B cell (primary cell): ENCODE measurements at regions not wholly inside any gene's neighbourhood (a gene's known extent, or its start where the extent isn't known, plus 50 kb on each side); places are given as distances from the start of the nearest gene placed in this dataset.
A peak's percentile ranks its signal among the peaks of the same experiment; 100 is the strongest.

ENCODE experiments used
- ATAC-seq: fragments of 200-7000 bp; cut with Tn5 transposase; one replicate; pipeline ENCODE4 v1.10.0; 2021; ENCODE audit warnings: low read depth, mild to moderate bottlenecking, moderate number of reproducible peaks, moderate library complexity
- CTCF ChIA-PET: fragments of 350-600 bp; sonication (Branson Sonifier 250); formaldehyde crosslinking; loops from one replicate; lab custom pipeline; 2021; ENCODE audit warnings: antibody characterized with exemption, inconsistent platforms; lab: Charles Lee
- POLR2A ChIA-PET: fragments of 350-600 bp; sonication (Branson Sonifier 250); formaldehyde crosslinking; loops from one replicate; lab custom pipeline; 2021; ENCODE audit warnings: antibody characterized with exemption; lab: Charles Lee
- DNase-seq: peaks from one replicate; pipeline ENCODE4 v3.0.0; 2013
- H2AFZ ChIP-seq: 2 replicates; pipeline ENCODE4 v1.6.1; 2012; ENCODE audit warnings: mild to moderate bottlenecking, low read depth, low read length; ENCODE audit not compliant: insufficient read depth, poor library complexity, severe bottlenecking
- H3K27ac ChIP-seq, 2 donors: 1 replicate in 1 of 2; 2 replicates in 1 of 2; pipeline ENCODE4 v1.5.1; 2012 to 2013; ENCODE audit warnings: low read length in 2 of 2, mild to moderate bottlenecking in 2 of 2, moderate library complexity in 1 of 2
- H3K27me3 ChIP-seq, 4 experiments: fragments of 200-600 bp in 1 of 4; sonication (generic) in 1 of 4; replicated peaks in 1 of 4; 1 replicate in 2 of 4; 2 replicates in 2 of 4; pipeline versions ENCODE4 v1.6.1 to v1.7.0; 2013 to 2016; ENCODE audit warnings: low read length in 3 of 4, mild to moderate bottlenecking in 2 of 4, mixed read lengths in 1 of 4, moderate library complexity in 1 of 4; ENCODE audit not compliant: insufficient read depth in 4 of 4, control insufficient read depth in 3 of 4; ENCODE audit errors: control extremely low read depth in 1 of 4
- H3K36me3 ChIP-seq, 2 experiments: replicated peaks in 1 of 2; 1 replicate in 1 of 2; 2 replicates in 1 of 2; pipeline versions ENCODE4 v1.6.1 to v1.7.1; 2013; ENCODE audit warnings: low read length in 1 of 2; ENCODE audit not compliant: insufficient read depth in 2 of 2, control insufficient read depth in 1 of 2; ENCODE audit errors: control extremely low read depth in 1 of 2, extremely low read depth in 1 of 2
- H3K4me1 ChIP-seq, 2 donors: fragments of 200-600 bp in 1 of 2; sonication (generic) in 1 of 2; 1 replicate in 1 of 2; 2 replicates in 1 of 2; pipeline versions ENCODE4 v1.5.1 to v1.6.1; 2013 to 2017; ENCODE audit warnings: low read length in 2 of 2; ENCODE audit not compliant: control insufficient read depth in 2 of 2, insufficient read depth in 2 of 2
- H3K4me2 ChIP-seq: replicated peaks from 2 replicates; pipeline ENCODE3; 2012; ENCODE audit warnings: mild to moderate bottlenecking, low read depth, low read length; ENCODE audit not compliant: poor library complexity, severe bottlenecking
- H3K4me3 ChIP-seq, 5 experiments: fragments of 200-600 bp in 1 of 5; sonication (generic) in 1 of 5; 1 replicate in 3 of 5; 2 replicates in 2 of 5; pipeline versions ENCODE4 v1.5.1 to v1.7.0; 2011 to 2016; ENCODE audit warnings: low read length in 4 of 5, mild to moderate bottlenecking in 4 of 5, low read depth in 2 of 5, control low read depth in 1 of 5, moderate library complexity in 1 of 5; ENCODE audit not compliant: insufficient read depth in 1 of 5; ENCODE audit errors: control extremely low read depth in 1 of 5, extremely low read depth in 1 of 5
- H3K79me2 ChIP-seq: fragments of 200-600 bp; sonication (generic); one replicate; pipeline ENCODE4 v1.6.0; 2016; ENCODE audit warnings: low read length; ENCODE audit not compliant: control insufficient read depth, insufficient read depth
- H3K9ac ChIP-seq: fragments of 200-600 bp; sonication (generic); 2 replicates; pipeline ENCODE4 v1.6.1; 2017; ENCODE audit warnings: mild to moderate bottlenecking, low read length, moderate library complexity
- H3K9me3 ChIP-seq, 3 donors: one replicate each; pipeline versions ENCODE4 v1.6.1 to v1.7.1; 2013; ENCODE audit warnings: low read length in 2 of 3; ENCODE audit not compliant: control insufficient read depth in 2 of 3, insufficient read depth in 1 of 3; ENCODE audit errors: control extremely low read depth in 1 of 3
- H4K20me1 ChIP-seq: 2 replicates; pipeline ENCODE4 v1.6.0; 2012; ENCODE audit warnings: mild to moderate bottlenecking, low read length; ENCODE audit not compliant: insufficient read depth, control insufficient read depth, poor library complexity, severe bottlenecking
- H3K27ac Mint-ChIP-seq: one replicate; pipeline ENCODE4 v1.8.0; 2021; ENCODE audit warnings: mixed read lengths
- H3K27me3 Mint-ChIP-seq: one replicate; pipeline ENCODE4 v1.8.0; 2021; ENCODE audit warnings: mixed read lengths
- H3K4me1 Mint-ChIP-seq: one replicate; pipeline ENCODE4 v1.8.0; 2021; ENCODE audit warnings: mixed read lengths
- H3K4me3 Mint-ChIP-seq: one replicate; pipeline ENCODE4 v1.8.0; 2021; ENCODE audit warnings: mixed read lengths
- H3K9me3 Mint-ChIP-seq: one replicate; pipeline ENCODE4 v1.8.0; 2022; ENCODE audit warnings: mixed read lengths; ENCODE audit not compliant: insufficient read depth
- EZH2 ChIP-seq: IDR thresholded peaks from 2 replicates; pipeline ENCODE4 v1.6.1; 2012; ENCODE audit warnings: borderline replicate concordance, low read depth, mild to moderate bottlenecking, moderate library complexity, low read length; ENCODE audit not compliant: insufficient read depth, poor library complexity, severe bottlenecking
- WGBS: methylation state at CpG from one replicate; pipeline ENCODE4 v1.1.5; 2013; ENCODE audit warnings: missing lambda C conversion rate; ENCODE audit not compliant: insufficient coverage; 5-methylcytosine and 5-hydroxymethylcytosine counted together
- intact Hi-C: fragments of 100-400 bp; cut with micrococcal nuclease; formaldehyde crosslinking; loops from one replicate; pipeline ENCODE4 v1.10.0; 2022
- TF ChIP-seq, protein P1 (sequence below): fragments of 200-600 bp; IDR thresholded peaks from one replicate; pipeline ENCODE4 v1.8.0; 2022; ENCODE audit warnings: antibody characterized with exemption, mild to moderate bottlenecking

DNA sequence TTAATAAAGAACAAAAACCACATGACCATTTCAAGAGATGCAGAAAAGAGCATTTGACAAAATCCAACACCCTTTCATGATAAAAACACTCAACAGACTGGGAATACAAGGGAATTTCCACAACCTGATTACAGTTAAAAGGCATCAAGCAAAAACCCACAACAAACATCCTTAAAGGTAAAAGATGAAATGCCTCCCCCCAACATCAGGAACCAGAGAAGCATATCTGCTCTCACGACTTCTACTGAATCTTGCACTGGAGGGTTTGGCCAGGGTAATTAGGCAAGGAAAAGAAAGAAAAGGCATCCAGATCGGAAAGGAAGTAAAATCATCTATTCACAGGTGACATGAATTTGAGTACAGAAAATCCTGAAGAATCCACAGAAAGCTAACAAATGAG, 59.5 kb upstream of the SFMBT2 start:
- WGBS: no CpG with 5 or more reads among the region's 2 CpGs
- no peaks in the 10 kb centered on the region for H3K36me3 ChIP-seq
- H3K27me3 ChIP-seq: no peaks in the 10 kb centered on the region
- no peak overlapping the region for H3K27ac ChIP-seq
- H3K9me3 ChIP-seq: no peaks in the 10 kb centered on the region
- H3K9ac ChIP-seq: no peak overlapping the region
- no peaks in the 10 kb centered on the region for H3K79me2 ChIP-seq
- no peaks in the 10 kb centered on the region for H4K20me1 ChIP-seq
- intact Hi-C loops: loop anchor here (5.0 to 10.0 kb wide), 5 partner anchors 57 to 1786 kb away; partner anchors contain the start of genes GATA3, IL15RA and TASOR2
- no peak for DNase-seq
- Mint-ChIP-seq H3K4me1 (peaks cover 60% of the 10 kb centered on the region), H3K27ac (no peak overlapping the region), H3K4me3 (peak overlapping the region; percentile 0), H3K27me3 (no peaks in the 10 kb centered on the region), H3K9me3 (no peaks in the 10 kb centered on the region)
- no peak for ATAC-seq
- CTCF ChIA-PET: no interaction called here
- H3K4me3 ChIP-seq: no peak overlapping the region
- TF ChIP-seq, protein P1, sequence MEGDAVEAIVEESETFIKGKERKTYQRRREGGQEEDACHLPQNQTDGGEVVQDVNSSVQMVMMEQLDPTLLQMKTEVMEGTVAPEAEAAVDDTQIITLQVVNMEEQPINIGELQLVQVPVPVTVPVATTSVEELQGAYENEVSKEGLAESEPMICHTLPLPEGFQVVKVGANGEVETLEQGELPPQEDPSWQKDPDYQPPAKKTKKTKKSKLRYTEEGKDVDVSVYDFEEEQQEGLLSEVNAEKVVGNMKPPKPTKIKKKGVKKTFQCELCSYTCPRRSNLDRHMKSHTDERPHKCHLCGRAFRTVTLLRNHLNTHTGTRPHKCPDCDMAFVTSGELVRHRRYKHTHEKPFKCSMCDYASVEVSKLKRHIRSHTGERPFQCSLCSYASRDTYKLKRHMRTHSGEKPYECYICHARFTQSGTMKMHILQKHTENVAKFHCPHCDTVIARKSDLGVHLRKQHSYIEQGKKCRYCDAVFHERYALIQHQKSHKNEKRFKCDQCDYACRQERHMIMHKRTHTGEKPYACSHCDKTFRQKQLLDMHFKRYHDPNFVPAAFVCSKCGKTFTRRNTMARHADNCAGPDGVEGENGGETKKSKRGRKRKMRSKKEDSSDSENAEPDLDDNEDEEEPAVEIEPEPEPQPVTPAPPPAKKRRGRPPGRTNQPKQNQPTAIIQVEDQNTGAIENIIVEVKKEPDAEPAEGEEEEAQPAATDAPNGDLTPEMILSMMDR: no peak
- POLR2A ChIA-PET: no interaction called here
- H2AFZ ChIP-seq: no peak overlapping the region
- H3K4me2 ChIP-seq: peak overlapping the region; percentile 34
- H3K4me1 ChIP-seq: peaks cover 61% of the 10 kb centered on the region in 2 donors

GRCh38 chr10:7467031-7467667, 56.3 kb upstream of the SFMBT2 start:
- Mint-ChIP-seq H3K27me3 (no peaks in the 10 kb centered on the region), H3K9me3 (no peaks in the 10 kb centered on the region), H3K4me1 (peaks cover 33% of the 10 kb centered on the region), H3K4me3 (no peak overlapping the region), H3K27ac (no peak overlapping the region)
- no peak for DNase-seq
- ChIA-PET POLR2A (no interaction called here), CTCF (no interaction called here)
- whole genome bisulfite sequencing: 100% methylated on average over 3 of the region's 7 CpGs
- ATAC-seq: no peak
- no peaks in the 10 kb centered on the region for H4K20me1 ChIP-seq
- no peaks in the 10 kb centered on the region for H3K79me2 ChIP-seq
- H3K4me1 ChIP-seq: peaks cover 32 to 33% of the 10 kb centered on the region in 2 donors
- intact Hi-C loops: no loop called here
- H3K9ac ChIP-seq: no peak overlapping the region
- no peak overlapping the region for H3K4me3 ChIP-seq
- H3K27me3 ChIP-seq: no peaks in the 10 kb centered on the region
- TF ChIP-seq EZH2: no peak
- TF ChIP-seq, protein P1: no peak
- H3K4me2 ChIP-seq: no peak overlapping the region
- H3K36me3 ChIP-seq: no peaks in the 10 kb centered on the region
- H3K9me3 ChIP-seq: no peaks in the 10 kb centered on the region
- no peak overlapping the region for H2AFZ ChIP-seq
- no peak overlapping the region for H3K27ac ChIP-seq
